Adrenal gland (tissue), 5 donors: ENCODE measurements at regions not wholly inside any gene's neighbourhood (a gene's known extent, or its start where the extent isn't known, plus 50 kb on each side); places are given as distances from the start of the nearest gene placed in this dataset.

Source experiments
- CTCF ChIP-seq, 6 experiments: fragments of 450-650 bp in 4 of 6; fragments of 200-600 bp in 2 of 6; sonication (generic) in 1 of 6; IDR thresholded peaks; 1 replicate in 5 of 6; 2 replicates in 1 of 6; pipeline versions ENCODE4 v1.5.1 to v1.8.0; 2016 to 2021; ENCODE audit warnings: antibody characterized with exemption in 6 of 6, mild to moderate bottlenecking in 2 of 6, moderate library complexity in 1 of 6
- POLR2A ChIP-seq, 2 donors: fragments of 450-650 bp; IDR thresholded peaks; one replicate each; pipeline ENCODE4 v1.6.1; 2017; ENCODE audit warnings: antibody characterized with exemption in 2 of 2, mild to moderate bottlenecking in 2 of 2, moderate library complexity in 1 of 2
- donor health status: DM: no; HTN: no; CAD: no.

DNA sequence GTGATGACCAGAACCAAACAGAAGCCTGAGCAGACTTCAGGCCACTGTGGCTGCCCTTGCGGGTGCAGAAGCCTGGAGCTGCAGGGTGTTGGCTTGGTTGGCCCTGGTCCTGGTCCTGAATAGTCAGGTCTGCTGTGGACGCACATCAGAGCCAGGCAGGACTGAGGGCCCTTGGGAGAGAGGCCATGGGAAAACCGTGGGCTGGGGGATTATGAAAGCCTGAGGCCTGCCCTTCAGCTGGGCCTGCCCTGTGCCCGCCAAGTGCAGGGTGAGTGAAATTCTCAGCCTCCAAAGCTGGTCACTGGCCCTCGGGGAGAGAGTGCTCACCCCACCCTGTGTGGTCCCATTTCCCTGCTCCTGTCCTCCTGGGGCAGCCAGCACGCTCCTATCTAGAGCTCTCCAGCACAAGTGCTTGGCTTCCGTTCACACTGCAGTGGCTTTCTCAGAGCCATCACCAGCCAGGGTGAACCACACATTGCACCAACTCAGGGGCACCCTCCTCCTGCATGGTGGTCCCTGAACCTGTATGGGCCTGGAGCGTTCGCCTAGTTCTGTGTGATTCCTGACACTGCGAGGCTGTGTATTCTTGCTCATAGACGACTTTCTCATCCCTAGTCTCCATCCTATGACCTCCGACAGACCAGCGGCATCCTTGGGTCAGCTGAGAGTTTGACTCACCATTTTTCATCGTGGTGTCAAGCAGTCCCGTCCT, 146.1 kb downstream of the TTLL2 start:
- TF ChIP-seq CTCF (IDR thresholded peaks at IDR 0.05) (no peak), POLR2A (IDR thresholded peaks at IDR 0.05) (no peak)
